22Rv1 (cell line): ENCODE measurements at regions not wholly inside any gene's neighbourhood (a gene's known extent, or its start where the extent isn't known, plus 50 kb on each side); places are given as distances from the start of the nearest gene placed in this dataset.

Source experiments
- ZFX ChIP-seq: fragments of 450-650 bp; IDR thresholded peaks from 2 replicates; pipeline ENCODE4 v1.6.1; 2017; ENCODE audit warnings: antibody characterized with exemption, borderline replicate concordance
- TF ChIP-seq, protein P1 (sequence below): fragments of 450-650 bp; IDR thresholded peaks from 2 replicates; pipeline ENCODE4 v1.5.1; 2017; ENCODE audit warnings: mild to moderate bottlenecking

DNA sequence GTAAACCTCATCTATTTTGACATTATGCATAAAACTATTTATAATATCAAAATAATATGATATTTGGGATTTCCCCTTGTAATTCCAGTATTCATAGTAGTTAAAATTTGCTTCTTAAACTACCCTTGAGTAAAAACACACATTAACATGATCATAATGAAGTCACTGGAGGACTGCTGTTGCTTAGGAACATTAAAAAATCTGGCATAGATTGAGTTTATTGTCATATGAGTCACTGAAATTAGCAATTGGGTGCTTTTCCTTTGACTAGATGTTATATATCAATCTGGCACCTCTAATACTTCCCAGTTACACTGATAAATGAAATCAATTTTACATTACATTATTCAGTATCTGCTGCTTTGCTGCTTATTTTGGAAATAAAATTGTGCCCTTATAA is 57.0 kb upstream of the ZC3H15 start:
- TF ChIP-seq, protein P1, sequence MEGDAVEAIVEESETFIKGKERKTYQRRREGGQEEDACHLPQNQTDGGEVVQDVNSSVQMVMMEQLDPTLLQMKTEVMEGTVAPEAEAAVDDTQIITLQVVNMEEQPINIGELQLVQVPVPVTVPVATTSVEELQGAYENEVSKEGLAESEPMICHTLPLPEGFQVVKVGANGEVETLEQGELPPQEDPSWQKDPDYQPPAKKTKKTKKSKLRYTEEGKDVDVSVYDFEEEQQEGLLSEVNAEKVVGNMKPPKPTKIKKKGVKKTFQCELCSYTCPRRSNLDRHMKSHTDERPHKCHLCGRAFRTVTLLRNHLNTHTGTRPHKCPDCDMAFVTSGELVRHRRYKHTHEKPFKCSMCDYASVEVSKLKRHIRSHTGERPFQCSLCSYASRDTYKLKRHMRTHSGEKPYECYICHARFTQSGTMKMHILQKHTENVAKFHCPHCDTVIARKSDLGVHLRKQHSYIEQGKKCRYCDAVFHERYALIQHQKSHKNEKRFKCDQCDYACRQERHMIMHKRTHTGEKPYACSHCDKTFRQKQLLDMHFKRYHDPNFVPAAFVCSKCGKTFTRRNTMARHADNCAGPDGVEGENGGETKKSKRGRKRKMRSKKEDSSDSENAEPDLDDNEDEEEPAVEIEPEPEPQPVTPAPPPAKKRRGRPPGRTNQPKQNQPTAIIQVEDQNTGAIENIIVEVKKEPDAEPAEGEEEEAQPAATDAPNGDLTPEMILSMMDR = no peak
- TF ChIP-seq ZFX = no peak
